ENCODE measurements at regions not wholly inside any gene's neighbourhood (a gene's known extent, or its start where the extent isn't known, plus 50 kb on each side); places are given as distances from the start of the nearest gene placed in this dataset.

DNA sequence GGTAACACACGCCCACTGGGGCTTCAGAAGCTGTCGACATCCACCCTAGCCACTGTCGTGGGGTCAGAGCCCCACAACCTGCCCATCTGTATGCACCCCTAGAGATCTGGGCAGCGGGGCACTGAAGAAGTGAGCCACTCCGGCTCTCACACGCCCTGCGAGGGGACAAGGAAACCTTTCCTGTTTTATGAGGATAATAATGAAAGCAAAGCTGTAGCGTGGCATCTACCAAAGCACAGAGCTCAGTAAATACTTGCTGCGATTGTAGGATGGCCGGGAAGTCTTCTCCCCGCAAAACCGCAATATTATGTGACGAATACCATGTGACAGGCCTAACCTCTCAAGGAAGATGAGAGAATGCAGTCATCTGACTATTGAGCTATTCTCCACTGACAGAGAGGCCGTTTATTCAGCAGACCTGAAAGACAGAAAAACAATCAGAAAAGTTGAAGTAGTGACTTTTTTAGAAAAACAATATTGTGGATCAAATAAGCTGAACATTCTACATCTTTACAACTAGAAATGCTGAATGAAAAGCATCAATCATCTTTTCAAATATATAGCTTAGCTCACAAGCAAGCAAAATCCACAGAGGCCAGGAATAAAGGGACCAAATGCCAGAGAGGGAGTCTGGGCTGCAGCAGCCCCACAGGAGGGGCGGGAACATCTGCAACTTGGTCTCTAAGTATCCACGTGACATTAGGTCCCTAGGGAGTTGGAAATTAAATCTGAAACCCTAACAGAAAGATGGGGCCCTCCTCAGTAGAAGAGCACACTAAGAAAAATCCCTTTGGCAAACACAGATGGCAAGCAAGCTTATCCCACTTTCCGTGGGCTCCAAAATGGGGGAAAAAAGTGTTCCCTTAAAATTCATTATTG lies 207.8 kb downstream of the TTLL2 start:
- no peaks in the 10 kb centered on the region for H3F3A ChIP-seq (ENCODE audit: low read length, unreplicated experiment)
- no peak for TF ChIP-seq EZH2phosphoT487 (IDR thresholded peaks at IDR 0.05; ENCODE audit: borderline replicate concordance, low read length)
- TF ChIP-seq, protein P1, sequence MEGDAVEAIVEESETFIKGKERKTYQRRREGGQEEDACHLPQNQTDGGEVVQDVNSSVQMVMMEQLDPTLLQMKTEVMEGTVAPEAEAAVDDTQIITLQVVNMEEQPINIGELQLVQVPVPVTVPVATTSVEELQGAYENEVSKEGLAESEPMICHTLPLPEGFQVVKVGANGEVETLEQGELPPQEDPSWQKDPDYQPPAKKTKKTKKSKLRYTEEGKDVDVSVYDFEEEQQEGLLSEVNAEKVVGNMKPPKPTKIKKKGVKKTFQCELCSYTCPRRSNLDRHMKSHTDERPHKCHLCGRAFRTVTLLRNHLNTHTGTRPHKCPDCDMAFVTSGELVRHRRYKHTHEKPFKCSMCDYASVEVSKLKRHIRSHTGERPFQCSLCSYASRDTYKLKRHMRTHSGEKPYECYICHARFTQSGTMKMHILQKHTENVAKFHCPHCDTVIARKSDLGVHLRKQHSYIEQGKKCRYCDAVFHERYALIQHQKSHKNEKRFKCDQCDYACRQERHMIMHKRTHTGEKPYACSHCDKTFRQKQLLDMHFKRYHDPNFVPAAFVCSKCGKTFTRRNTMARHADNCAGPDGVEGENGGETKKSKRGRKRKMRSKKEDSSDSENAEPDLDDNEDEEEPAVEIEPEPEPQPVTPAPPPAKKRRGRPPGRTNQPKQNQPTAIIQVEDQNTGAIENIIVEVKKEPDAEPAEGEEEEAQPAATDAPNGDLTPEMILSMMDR (conservative IDR thresholded peaks at IDR 0.05; ENCODE audit: low read depth, low read length), result no peak
- TF ChIP-seq EZH2 (IDR thresholded peaks at IDR 0.05; ENCODE audit: low read length, unreplicated experiment), result no peak
- no peak overlapping the region for H2AFZ ChIP-seq (ENCODE audit: low read length)
- no peak for ATAC-seq
- H4K20me1 ChIP-seq (ENCODE audit: low read length), result no peaks in the 10 kb centered on the region
- ChIA-PET POLR2A (ENCODE audit: unreplicated experiment) (interaction anchor here (0.6 kb wide), 1 partner anchor 151 kb away, joined by 4 read pairs; no protein-coding TSS in a partner anchor), CTCF (no interaction called here)
- H3K9me3 ChIP-seq (ENCODE audit: low read length), result no peaks in the 10 kb centered on the region
- H3K27me3 ChIP-seq (ENCODE audit: low read length), result peaks cover 57% of the 10 kb centered on the region
- no TSS peak for BruUV-seq (replicated peaks)
- H3K9ac ChIP-seq (ENCODE audit: low read length), result no peak overlapping the region
- H3K4me1 ChIP-seq (ENCODE audit: insufficient read depth, low read length), result no peaks in the 10 kb centered on the region
- no peak overlapping the region for H3K27ac ChIP-seq (ENCODE audit: low read length)
- DNase-seq, result no peak
- no peaks in the 10 kb centered on the region for H3K79me2 ChIP-seq (ENCODE audit: low read length)
- peak overlapping the region; percentile 30; the same call in 1 of the 2 replicates for H3K4me3 ChIP-seq (ENCODE audit: low read length)
- H3K36me3 ChIP-seq (ENCODE audit: low read depth, low read length), result no peaks in the 10 kb centered on the region
- H3K9me2 ChIP-seq (replicated peaks; ENCODE audit: low read length), result no peaks in the 10 kb centered on the region
- peak overlapping the region; percentile 56 for H3K4me2 ChIP-seq (ENCODE audit: low read length)
- intact Hi-C loops (cut with micrococcal nuclease), result no loop called here

DNA sequence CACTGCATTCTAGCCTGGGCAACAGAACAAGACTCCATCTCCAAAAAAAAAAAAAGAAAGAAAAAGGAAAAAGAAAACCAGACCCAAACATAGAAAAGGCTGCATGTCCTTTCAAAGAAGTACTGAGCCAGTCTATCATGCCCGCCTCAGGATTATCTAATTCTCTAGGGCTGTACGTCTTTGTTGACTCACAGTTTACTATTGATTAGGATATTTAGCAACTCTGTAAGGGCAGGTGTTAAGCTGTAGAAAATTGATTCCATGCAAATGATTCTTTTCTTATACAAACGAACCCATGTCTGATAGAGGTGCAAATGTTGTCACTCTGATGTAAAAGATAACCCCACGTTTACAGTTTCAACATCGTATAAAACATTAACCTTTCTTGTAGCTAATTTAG lies 209.0 kb downstream of the TTLL2 start:
- DNase-seq, result no peak
- Histone ChIP-seq H3K4me1 (ENCODE audit: insufficient read depth, low read length) (no peaks in the 10 kb centered on the region), H3K4me2 (ENCODE audit: low read length) (no peak overlapping the region), H3K9me2 (replicated peaks; ENCODE audit: low read length) (no peaks in the 10 kb centered on the region), H4K20me1 (ENCODE audit: low read length) (no peaks in the 10 kb centered on the region), H3F3A (ENCODE audit: low read length, unreplicated experiment) (no peaks in the 10 kb centered on the region), H3K36me3 (ENCODE audit: low read depth, low read length) (no peaks in the 10 kb centered on the region), H3K9ac (ENCODE audit: low read length) (no peak overlapping the region), H2AFZ (ENCODE audit: low read length) (no peak overlapping the region), H3K9me3 (ENCODE audit: low read length) (no peaks in the 10 kb centered on the region), H3K4me3 (ENCODE audit: low read length) (no peak overlapping the region), H3K27me3 (ENCODE audit: low read length) (peaks cover 48% of the 10 kb centered on the region), H3K27ac (ENCODE audit: low read length) (no peak overlapping the region), H3K79me2 (ENCODE audit: low read length) (no peaks in the 10 kb centered on the region)
- intact Hi-C loops (cut with micrococcal nuclease), result no loop called here
- ChIA-PET POLR2A (ENCODE audit: unreplicated experiment) (no interaction called here), CTCF (no interaction called here)
- TF ChIP-seq EZH2phosphoT487 (IDR thresholded peaks at IDR 0.05; ENCODE audit: borderline replicate concordance, low read length), result no peak
- TF ChIP-seq EZH2 (IDR thresholded peaks at IDR 0.05; ENCODE audit: low read length, unreplicated experiment), result no peak
- TF ChIP-seq, protein P1 (conservative IDR thresholded peaks at IDR 0.05; ENCODE audit: low read depth, low read length), result no peak
- BruUV-seq (replicated peaks), result no TSS peak
- ATAC-seq, result no peak

DNA sequence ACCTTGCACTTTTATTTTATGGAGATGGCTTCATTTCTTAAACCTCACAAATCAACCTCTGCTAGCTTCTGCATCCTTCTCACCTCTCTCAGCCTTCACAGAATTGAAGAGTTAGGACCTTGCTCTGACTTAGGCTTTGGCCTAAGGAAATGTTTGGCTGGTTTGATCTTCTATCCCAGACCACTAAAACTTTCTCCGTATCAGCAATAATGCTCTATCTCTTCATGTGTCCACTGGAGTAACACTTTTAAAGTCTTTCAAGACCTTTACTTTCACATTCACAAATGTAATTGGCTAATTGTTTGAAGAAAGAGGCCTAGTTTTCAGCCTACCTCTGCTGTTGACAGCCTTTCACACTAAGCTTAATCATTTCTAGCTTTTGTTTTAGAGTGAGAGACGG lies 212.9 kb downstream of the TTLL2 start:
- no peak overlapping the region for H3K4me3 ChIP-seq (ENCODE audit: low read length)
- TF ChIP-seq, protein P1 (conservative IDR thresholded peaks at IDR 0.05; ENCODE audit: low read depth, low read length), result no peak
- TF ChIP-seq EZH2 (IDR thresholded peaks at IDR 0.05; ENCODE audit: low read length, unreplicated experiment), result no peak
- TF ChIP-seq EZH2phosphoT487 (IDR thresholded peaks at IDR 0.05; ENCODE audit: borderline replicate concordance, low read length), result no peak
- BruUV-seq (replicated peaks), result no TSS peak
- no peaks in the 10 kb centered on the region for H3F3A ChIP-seq (ENCODE audit: low read length, unreplicated experiment)
- H3K27ac ChIP-seq (ENCODE audit: low read length), result no peak overlapping the region
- H4K20me1 ChIP-seq (ENCODE audit: low read length), result no peaks in the 10 kb centered on the region
- no peaks in the 10 kb centered on the region for H3K9me3 ChIP-seq (ENCODE audit: low read length)
- peaks cover 19% of the 10 kb centered on the region; the same call in 1 of the 2 replicates for H3K27me3 ChIP-seq (ENCODE audit: low read length)
- H3K9ac ChIP-seq (ENCODE audit: low read length), result no peak overlapping the region
- intact Hi-C loops (cut with micrococcal nuclease), result no loop called here
- H3K4me1 ChIP-seq (ENCODE audit: insufficient read depth, low read length), result no peaks in the 10 kb centered on the region
- no peaks in the 10 kb centered on the region for H3K36me3 ChIP-seq (ENCODE audit: low read depth, low read length)
- no peaks in the 10 kb centered on the region for H3K9me2 ChIP-seq (replicated peaks; ENCODE audit: low read length)
- DNase-seq (no peak), ATAC-seq (no peak)
- CTCF ChIA-PET, result no interaction called here
- H3K79me2 ChIP-seq (ENCODE audit: low read length), result no peaks in the 10 kb centered on the region
- no peak overlapping the region for H3K4me2 ChIP-seq (ENCODE audit: low read length)
- no peak overlapping the region for H2AFZ ChIP-seq (ENCODE audit: low read length)
- POLR2A ChIA-PET (ENCODE audit: unreplicated experiment), result no interaction called here
